Aorta (tissue), 5 donors: ENCODE measurements at regions not wholly inside any gene's neighbourhood (a gene's known extent, or its start where the extent isn't known, plus 50 kb on each side); places are given as distances from the start of the nearest gene placed in this dataset.
"Not testable (repeated sequence)": the region's sequence is repeated elsewhere in the genome, so short reads cannot be mapped to it uniquely, and the experiment has no call there.

ENCODE experiments used
- ATAC-seq: fragments of 200-7000 bp; cut with Tn5 transposase; one replicate; pipeline ENCODE4 v1.9.1; 2022; ENCODE audit warnings: moderate library complexity; ENCODE audit not compliant: low FRiP score
- DNase-seq, 2 donors: peaks; one replicate each; pipeline ENCODE4 v3.0.0-alpha.2; 2020
- H3K27ac ChIP-seq, 2 donors: one replicate each; pipeline ENCODE4 v1.5.1; 2013; ENCODE audit warnings: low read length in 2 of 2, mild to moderate bottlenecking in 2 of 2, moderate library complexity in 2 of 2, control low read depth in 1 of 2, inconsistent platforms in 1 of 2, low read depth in 1 of 2
- H3K27me3 ChIP-seq, 2 donors: one replicate each; pipeline ENCODE4 v1.6.1; 2013; ENCODE audit warnings: control low read depth in 1 of 2, low read length in 1 of 2, mild to moderate bottlenecking in 1 of 2, moderate library complexity in 1 of 2; ENCODE audit not compliant: insufficient read depth in 2 of 2, control insufficient read depth in 1 of 2
- H3K36me3 ChIP-seq, 2 donors: one replicate each; pipeline ENCODE4 v1.6.1; 2013; ENCODE audit warnings: control low read depth in 1 of 2, low read length in 1 of 2, mild to moderate bottlenecking in 1 of 2; ENCODE audit not compliant: insufficient read depth in 2 of 2, control insufficient read depth in 1 of 2
- H3K4me1 ChIP-seq, 2 donors: one replicate each; pipeline ENCODE4 v1.6.1; 2013; ENCODE audit warnings: low read length in 2 of 2, control low read depth in 1 of 2, mild to moderate bottlenecking in 1 of 2, moderate library complexity in 1 of 2; ENCODE audit not compliant: insufficient read depth in 2 of 2, control insufficient read depth in 1 of 2
- H3K4me3 ChIP-seq, 2 donors: one replicate each; pipeline ENCODE4 v1.5.1; 2013; ENCODE audit warnings: low read length in 2 of 2, control low read depth in 1 of 2, mild to moderate bottlenecking in 1 of 2
- H3K9me3 ChIP-seq: one replicate; pipeline ENCODE4 v1.6.1; 2013; ENCODE audit warnings: mild to moderate bottlenecking, low read length; ENCODE audit not compliant: control insufficient read depth
- WGBS, 2 donors: extraction: QIAGEN DNeasy Blood & Tissue Kit; methylation state at CpG; one replicate each; pipeline ENCODE4 v1.1.7; 2013; 5-methylcytosine and 5-hydroxymethylcytosine counted together
- intact Hi-C, 2 donors: fragments of 100-400 bp; cut with DNase I; formaldehyde crosslinking; loops; one replicate each; pipeline versions ENCODE4 v1.14.2 to v1.15.0; 2022
- donor health status: healthy with polysubstance abuse.
- donor health status: Bipolar disorder and iron deficiency.
- donor health status: DM: no; HTN: no; CAD: no.
- donor health status: DM: no; HTN: no; CAD: no.
- donor health status: DM: yes; HTN: yes; CAD: no.

DNA sequence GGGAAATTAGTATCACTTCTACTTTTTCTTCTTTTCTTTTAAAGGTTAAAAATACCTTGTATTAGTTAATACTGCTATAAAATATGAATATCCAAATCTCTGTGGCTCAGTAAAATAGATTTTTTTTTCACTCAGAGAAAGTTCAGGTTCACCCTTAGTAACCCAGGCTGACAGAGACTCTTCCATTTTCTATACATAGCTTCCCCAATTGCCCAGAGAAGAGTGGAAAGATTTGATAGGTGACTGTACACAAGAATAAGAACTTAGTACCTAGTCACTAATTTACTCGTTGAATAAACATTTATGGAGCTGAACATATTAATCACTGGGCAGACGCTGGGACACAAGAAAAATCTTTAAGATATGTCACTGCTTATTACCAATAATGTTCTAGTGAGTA, 77.2 kb upstream of the AGAP9 start:
- ATAC-seq, H3K4me3 ChIP-seq, H3K36me3 ChIP-seq, H3K27ac ChIP-seq, H3K27me3 ChIP-seq, H3K9me3 ChIP-seq, DNase-seq, intact Hi-C loops, H3K4me1 ChIP-seq: not testable (repeated sequence)
- 66 to 81% methylated on average over 2 of the region's 2 CpGs for WGBS, 2 donors

DNA sequence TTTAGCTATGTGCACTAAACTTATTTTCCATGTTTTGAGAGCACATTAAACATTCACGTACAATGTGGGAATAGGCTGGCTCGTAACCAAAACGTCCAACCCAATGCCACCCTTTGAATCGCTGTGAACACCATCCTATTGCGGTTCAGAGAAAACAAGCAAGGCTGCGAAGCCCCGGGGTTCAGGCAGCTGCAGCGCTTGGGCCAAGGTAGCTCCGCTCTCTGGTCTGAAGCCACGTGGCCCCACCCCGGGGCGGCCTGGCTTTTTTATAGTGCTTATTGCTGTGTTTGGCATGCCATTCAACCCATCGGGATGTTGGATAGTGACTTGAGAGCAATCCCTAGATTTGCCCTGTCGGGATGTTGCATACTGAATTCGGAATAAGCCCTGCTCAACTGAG, 76.7 kb upstream of the AGAP9 start:
- H3K9me3 ChIP-seq, H3K4me1 ChIP-seq, DNase-seq, H3K4me3 ChIP-seq, H3K27ac ChIP-seq, H3K27me3 ChIP-seq, H3K36me3 ChIP-seq, intact Hi-C loops: not testable (repeated sequence)
- peak; percentile 22 for ATAC-seq
- 45 to 53% methylated on average over 11 to 15 of the region's 15 CpGs for WGBS, 2 donors

DNA sequence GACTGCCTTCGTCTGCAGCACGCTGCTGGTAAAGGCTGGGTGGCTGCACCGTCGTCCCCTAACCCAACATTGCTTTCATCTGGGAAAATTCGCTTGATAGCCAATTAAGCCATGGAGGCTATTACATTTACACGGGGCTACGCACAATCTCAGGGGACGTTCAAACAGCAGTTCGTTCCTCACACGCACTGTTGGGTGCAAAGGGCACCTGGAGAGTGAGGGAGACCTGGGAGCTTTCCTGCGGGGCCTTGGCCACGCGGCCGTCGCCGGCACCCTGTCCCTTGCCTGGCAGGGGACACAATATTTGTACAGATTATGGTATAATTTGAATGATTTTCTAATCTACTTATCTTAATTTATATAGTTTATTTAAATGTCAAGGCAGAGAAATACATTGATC, 76.2 kb upstream of the AGAP9 start:
- H3K36me3 ChIP-seq, H3K27me3 ChIP-seq, ATAC-seq, DNase-seq, H3K9me3 ChIP-seq, intact Hi-C loops, H3K27ac ChIP-seq, H3K4me3 ChIP-seq, H3K4me1 ChIP-seq: not testable (repeated sequence)
- WGBS, 2 donors = 74 to 83% methylated on average over 16 of the region's 16 CpGs

DNA sequence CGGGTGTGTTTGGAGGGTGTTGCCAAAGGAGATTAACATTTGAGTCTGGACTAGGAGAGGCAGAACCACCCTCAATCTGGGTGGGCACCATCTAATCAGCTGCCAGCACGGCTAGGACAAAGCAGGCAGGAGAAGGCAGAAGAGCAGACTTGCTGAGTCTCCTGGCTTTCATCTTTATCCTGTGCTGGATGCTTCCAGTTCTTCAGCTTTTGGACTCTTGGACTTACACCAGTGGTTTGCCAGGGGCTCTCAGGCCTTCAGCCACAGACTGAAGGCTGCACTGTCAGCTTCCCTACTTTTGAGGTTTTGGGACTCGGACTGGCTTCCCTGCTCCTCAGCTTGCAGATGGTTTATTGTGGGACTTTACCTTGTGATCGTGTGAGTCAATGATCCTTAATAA, 70.4 kb upstream of the AGAP9 start:
- H3K27me3 ChIP-seq, H3K36me3 ChIP-seq, H3K4me1 ChIP-seq, intact Hi-C loops, ATAC-seq, H3K27ac ChIP-seq, DNase-seq, H3K9me3 ChIP-seq, H3K4me3 ChIP-seq: not testable (repeated sequence)
- 90 to 94% methylated on average over 2 of the region's 4 CpGs for WGBS, 2 donors

DNA sequence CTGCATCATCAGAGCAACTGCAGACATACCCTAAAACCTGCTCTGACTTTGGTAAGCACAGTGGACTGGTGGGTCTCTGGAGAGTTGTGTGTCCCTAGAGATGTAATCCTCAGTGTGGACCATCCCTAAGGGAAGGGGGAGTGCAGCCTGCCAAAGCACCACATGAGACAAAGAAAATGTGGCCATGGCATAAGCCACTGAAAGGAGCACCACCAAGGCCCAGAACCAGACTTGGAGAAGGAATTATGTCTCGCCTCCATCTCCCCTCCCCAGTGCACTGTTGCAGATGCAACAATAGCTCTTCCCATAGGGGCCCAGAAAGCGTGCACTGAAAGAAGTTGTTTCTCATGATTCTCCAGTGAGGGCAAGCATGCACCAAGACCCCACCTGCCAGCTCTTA, 69.7 kb upstream of the AGAP9 start:
- ATAC-seq, H3K27ac ChIP-seq, H3K36me3 ChIP-seq, H3K4me1 ChIP-seq, H3K4me3 ChIP-seq, H3K9me3 ChIP-seq, H3K27me3 ChIP-seq, DNase-seq, intact Hi-C loops: not testable (repeated sequence)
- WGBS, 2 donors = 83 to 94% methylated on average over 2 of the region's 2 CpGs

DNA sequence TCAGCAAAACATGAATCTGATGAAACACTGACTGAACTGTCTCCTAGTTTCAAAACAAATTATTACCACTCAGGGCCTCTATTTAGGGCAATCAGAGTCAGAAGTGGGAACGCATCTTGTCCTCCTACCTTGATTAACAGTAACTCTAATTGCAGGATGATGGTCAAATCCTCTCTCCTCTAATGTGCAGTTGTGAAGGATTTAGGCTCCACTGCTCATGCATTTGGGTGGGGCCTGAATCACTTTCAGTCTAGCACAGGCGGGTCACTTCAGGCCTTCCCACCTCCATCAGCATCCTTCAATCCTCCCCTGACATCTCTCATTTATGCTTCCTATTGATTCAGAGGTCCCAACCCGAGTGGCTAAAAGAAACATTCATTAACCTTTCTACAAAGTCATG, 67.5 kb upstream of the AGAP9 start:
- DNase-seq, H3K9me3 ChIP-seq, H3K36me3 ChIP-seq, ATAC-seq, H3K27ac ChIP-seq, H3K4me1 ChIP-seq, H3K27me3 ChIP-seq, intact Hi-C loops, H3K4me3 ChIP-seq: not testable (repeated sequence)
- WGBS, 2 donors = 78 to 88% methylated on average over 2 to 3 of the region's 3 CpGs

DNA sequence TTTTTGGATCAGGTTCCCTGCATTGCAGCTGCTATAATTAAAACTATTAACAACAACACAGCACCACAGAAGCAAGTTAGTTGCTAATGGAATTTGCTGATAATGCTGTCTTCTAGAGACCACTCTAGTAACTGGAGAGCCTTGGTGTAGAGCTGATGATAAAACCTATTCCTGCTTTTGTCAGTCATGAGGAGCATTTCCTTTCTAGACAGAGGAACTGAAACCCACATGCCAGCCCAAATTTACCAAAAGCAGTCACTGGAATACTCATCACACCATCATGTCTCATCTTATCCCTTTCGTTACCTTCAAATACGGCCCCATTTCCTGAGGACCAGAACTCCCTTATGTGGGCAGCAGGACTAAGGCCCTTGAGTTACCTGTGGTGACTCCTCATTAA, 67.1 kb upstream of the AGAP9 start:
- DNase-seq, ATAC-seq, H3K4me3 ChIP-seq, H3K4me1 ChIP-seq, H3K9me3 ChIP-seq, H3K36me3 ChIP-seq, intact Hi-C loops, H3K27ac ChIP-seq, H3K27me3 ChIP-seq: not testable (repeated sequence)
- WGBS, 2 donors = 90% methylated on average over 2 of the region's 2 CpGs; no CpG with 5 or more reads in 1 of the 2 donors

DNA sequence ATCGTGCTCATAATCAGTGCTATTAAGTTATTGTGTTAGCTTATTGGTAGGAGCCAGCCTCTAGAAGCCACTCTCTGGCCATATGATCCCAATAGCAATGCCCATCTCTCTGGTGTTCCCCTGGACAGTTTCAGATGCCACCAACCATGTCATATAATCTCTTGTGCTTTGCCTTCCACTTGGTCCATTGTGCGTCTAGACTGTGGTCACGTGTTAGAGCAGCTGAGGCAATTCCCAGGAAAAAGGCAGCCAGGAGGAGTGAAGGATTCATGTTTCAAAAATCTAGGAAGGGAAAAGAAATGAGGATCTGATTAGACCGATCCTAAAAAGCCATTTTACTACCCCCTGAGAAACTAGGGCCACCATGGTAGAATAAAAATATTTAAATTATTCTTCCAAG, 58.6 kb upstream of the AGAP9 start:
- H3K27ac ChIP-seq, H3K27me3 ChIP-seq, H3K4me3 ChIP-seq, ATAC-seq, H3K36me3 ChIP-seq, intact Hi-C loops, H3K4me1 ChIP-seq, H3K9me3 ChIP-seq, DNase-seq: not testable (repeated sequence)
- 92 to 98% methylated on average over 3 of the region's 4 CpGs for WGBS, 2 donors

DNA sequence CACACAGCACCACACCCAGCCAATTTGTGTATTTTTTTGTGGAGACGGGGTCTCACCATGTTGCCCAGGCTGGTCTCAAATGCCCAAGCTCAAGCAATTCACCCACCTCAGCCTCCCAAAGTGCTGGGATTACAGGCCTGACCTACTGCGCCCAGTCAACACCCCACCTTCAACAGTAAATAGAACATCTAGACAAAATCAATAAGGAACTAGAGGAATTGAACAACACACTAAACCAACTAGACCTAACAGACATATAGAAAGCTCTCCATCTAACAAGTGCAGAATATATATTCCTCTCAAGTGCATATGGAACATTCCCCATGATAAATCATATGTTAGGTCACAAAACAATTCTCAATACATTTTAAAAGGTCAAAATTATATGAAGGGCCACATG, 56.6 kb upstream of the AGAP9 start:
- H3K4me1 ChIP-seq, intact Hi-C loops, H3K27me3 ChIP-seq, H3K9me3 ChIP-seq, H3K4me3 ChIP-seq, H3K27ac ChIP-seq, DNase-seq, ATAC-seq, H3K36me3 ChIP-seq: not testable (repeated sequence)
- 100% methylated on average over 1 of the region's 2 CpGs for WGBS, 2 donors
